Endothelial cell of hepatic sinusoid (primary cell): ENCODE measurements at regions not wholly inside any gene's neighbourhood (a gene's known extent, or its start where the extent isn't known, plus 50 kb on each side); places are given as distances from the start of the nearest gene placed in this dataset.

Source experiments
- in situ Hi-C: cut with HindIII; loops from 2 replicates; pipeline ENCODE4 v1.10.0; 2017; ENCODE audit warnings: low sequenced_read_pairs

DNA sequence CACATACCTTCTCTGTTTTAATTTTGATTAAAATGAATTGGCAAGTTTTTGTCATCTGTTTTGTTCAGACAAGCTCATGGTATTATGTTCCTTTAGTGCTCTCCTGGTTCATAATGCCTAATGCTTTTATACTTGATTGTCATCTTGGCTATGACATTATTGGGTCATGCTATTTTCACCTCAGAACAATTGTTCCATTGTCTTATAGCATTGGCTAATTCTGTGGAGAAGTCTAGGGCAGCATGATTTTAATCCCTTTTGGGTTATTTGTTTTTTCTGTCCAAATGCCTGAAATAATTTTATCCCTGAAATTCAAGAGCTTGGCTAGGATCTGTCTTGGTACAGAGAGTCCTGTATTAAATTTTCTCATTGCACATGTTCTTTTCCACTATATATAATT, 83.8 kb upstream of the CCDC85A start:
- in situ Hi-C loops, result no loop called here

- in situ Hi-C loops, result no loop called here
These were observed 82.9 kb upstream of the CCDC85A start for GRCh38 chr2:56100791-56101312.

GRCh38 chr2:56102098-56102497, 81.7 kb upstream of the CCDC85A start:
- in situ Hi-C loops, result no loop called here

- in situ Hi-C loops, result no loop called here
These were observed 80.9 kb upstream of the CCDC85A start for GRCh38 chr2:56102866-56103265.

DNA sequence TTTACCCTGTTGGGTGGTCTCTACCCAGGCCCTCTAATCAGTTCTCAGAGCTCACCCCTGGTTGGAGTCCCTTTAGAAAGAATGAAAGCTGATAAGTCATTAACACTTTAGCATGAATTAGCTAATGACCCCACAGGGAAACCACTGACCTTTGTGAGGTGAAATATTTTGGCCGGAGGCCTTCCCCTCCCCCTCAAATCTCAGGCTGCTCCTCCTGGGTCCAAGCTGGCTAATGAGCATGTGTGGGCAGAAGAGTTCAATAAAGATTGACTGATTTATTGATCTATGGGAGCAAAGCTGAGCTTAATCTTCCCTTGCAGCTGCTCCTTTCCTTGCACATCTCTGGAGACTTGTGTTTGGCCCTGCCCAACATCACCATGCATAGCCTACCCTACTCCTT, 78.8 kb upstream of the CCDC85A start:
- in situ Hi-C loops, result no loop called here

DNA sequence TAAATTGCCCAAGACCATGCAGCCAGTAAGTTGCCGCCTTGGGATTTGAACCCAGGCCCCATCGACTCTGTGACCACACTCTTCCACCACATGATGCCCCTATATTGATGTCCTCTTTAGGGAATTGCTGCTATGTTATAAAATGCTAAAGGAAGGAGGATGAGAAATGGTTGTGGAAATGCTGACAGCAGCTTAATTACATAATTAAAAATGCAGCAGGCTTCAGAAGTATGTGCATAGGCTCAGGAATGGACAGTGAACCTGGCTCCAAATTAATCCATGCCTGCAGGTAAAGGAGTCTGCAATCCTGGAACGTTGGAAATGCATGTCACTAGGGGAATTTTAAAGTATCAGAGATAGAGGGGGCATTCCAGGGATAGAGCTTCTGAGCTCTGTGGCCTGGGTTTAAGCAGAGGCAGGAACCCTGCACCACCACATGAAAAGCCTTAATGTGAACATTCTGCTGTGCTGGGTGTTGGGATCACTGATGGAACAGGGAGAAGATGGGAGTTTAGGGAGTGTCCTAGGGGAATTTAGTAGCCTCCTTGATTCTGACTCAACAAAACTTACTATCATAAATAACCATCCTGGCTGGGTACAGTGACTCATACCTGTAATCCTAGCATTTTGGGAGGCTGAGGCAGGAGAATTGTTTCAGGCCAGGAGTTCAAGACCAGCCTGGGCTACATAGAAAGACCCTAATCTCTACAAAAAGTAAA, 76.1 kb upstream of the CCDC85A start:
- in situ Hi-C loops, result no loop called here

- in situ Hi-C loops, result no loop called here
These were observed 75.0 kb upstream of the CCDC85A start for GRCh38 chr2:56108806-56109205.

- in situ Hi-C loops, result no loop called here
These were observed 73.8 kb upstream of the CCDC85A start for GRCh38 chr2:56109994-56110393.

DNA sequence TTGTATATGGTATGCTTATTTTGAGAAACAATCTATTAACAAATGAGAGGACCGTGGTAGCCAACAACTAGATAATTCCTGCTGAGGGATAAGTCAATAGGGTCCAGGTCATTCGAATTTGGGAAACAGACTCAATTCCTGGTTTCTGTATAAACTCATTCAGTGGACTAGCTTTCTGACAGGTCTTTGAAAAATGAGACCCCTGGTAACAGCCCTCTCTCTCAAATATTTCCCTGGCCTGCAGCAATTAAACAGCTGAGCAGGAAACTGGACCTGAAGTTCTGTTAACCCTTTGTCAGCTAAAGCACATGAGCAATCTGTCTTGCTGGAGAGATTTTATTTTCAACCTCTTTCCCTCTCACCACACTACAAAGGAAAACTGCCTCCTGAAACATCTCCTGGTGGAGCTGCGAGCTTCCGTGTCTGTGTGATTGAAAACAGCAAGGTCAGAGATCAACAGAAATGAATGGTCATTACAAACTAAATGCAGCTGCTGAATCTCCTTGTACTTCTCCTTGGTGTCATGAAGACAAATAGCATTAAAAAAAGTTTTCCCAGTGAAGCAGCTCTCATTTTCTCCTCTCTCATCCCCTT, 70.3 kb upstream of the CCDC85A start:
- in situ Hi-C loops, result no loop called here

DNA sequence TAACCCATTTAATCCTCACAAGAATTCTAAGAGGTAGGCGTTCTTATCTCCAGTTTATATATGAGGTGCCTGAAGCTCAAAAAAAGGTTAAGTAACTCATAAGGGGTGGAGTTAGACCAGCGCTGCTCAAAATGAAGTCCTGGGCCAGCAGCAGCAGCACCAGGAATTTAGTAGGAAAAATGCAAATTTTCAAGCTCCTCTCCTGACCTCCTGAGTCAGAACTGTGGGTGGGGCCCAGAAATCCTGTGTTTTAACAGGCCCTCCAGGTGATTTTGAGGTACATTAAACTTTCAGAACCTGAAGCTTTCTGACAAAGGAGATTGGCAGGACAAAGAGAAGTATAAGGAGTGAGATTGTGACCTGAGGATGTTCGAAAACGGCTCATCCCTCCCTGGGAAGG, 66.0 kb upstream of the CCDC85A start:
- in situ Hi-C loops, result no loop called here

- in situ Hi-C loops, result no loop called here
These were observed 65.3 kb upstream of the CCDC85A start for GRCh38 chr2:56118474-56118873.

DNA sequence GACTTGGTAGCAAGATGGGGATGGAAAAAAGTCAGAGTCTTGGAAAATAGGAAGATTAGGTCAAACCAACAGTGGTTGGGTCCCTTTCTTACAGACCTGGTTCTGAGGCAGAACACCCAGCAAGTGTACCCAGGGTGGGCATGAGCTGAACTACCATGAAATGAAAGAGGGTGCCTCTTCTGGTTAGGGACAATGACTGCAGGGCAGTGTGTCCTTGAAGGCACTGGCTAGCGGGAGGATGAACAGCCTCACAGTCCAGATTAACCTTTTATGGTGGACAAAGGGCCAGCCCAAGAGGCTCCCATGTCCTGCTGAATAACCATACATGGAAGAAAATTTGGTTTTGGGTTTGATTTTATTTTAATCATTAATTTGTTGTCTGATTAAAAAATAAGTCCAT, 61.8 kb upstream of the CCDC85A start:
- in situ Hi-C loops, result no loop called here

- in situ Hi-C loops, result no loop called here
These were observed 60.3 kb upstream of the CCDC85A start for GRCh38 chr2:56123538-56123937.

DNA sequence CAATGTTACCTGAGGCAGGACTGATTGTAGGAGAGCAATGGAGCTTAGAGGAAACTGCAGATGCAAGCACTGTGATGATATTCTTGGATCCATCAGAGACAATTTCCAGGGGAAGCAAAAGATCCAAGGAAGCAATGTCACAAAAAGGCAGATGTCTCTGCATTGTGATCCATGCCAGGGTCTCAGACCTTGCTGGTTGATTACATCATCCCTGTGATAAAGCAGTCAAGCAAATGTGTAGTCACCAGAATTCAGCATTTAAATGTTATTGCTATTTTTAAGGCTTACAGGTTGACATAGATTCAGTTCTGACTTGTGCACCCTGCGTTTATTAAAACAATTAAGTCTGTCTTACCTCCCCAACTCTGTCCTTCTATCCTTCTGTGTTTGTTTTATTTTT, 56.8 kb upstream of the CCDC85A start:
- in situ Hi-C loops, result no loop called here

- in situ Hi-C loops, result no loop called here
These were observed 56.2 kb upstream of the CCDC85A start for GRCh38 chr2:56127463-56128152.

DNA sequence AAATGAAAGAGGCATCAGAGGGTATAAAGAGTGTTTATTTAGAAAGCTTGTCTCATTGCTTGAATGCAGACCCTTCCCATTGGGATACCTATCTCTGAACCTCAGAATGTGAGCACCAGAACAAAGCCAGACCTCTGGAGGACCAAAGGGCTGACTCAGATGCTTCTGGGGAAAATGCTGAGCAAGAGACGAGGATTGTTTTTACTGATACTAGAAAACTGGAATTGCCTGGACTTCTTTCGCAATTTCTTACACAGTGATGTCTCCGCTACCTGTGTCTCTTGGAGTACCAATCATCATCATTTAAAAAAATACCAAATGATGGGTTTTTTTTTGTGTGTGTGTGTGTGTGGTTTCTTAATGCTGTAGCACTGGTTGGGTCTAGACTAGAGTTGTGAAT, 55.6 kb upstream of the CCDC85A start:
- in situ Hi-C loops, result no loop called here

- in situ Hi-C loops, result no loop called here
These were observed 53.2 kb upstream of the CCDC85A start for GRCh38 chr2:56130463-56131070.

GRCh38 chr2:56132138-56132537, 51.7 kb upstream of the CCDC85A start:
- in situ Hi-C loops, result no loop called here

GRCh38 chr2:56133441-56133840, 50.3 kb upstream of the CCDC85A start:
- in situ Hi-C loops, result no loop called here

DNA sequence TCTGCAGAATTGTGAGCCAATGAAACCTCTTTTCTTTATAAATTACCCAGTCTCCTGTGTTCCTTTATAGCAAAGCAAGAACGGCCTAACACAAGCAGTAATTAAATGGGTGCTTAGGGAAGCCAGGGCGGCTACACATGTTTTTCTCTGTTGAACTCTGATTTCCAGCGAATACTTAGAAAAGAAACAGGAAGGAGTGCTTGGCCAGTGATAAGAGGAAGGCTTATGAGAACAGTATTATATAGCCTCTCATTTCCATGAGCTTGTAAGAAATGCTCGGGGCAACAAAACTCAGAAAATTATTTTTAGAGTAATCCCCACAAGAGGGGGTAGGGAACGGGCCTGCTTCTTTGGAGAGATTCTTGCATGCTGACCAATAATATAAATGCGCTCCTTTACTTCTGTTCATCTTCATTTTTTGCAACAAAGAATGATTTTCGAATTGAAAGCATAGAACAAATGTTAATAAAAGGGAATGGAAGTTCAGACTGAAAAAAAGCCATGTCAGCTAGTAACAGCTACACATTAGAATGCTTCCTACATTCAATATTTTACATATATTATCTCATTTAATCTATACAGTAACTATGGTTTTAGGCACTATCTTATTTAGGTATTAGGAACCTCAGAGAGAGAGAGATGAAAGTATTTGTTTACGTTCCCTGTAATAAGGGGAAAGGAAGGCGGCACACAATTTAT, 49.7 kb upstream of the CCDC85A start:
- in situ Hi-C loops, result no loop called here
